Kidney (tissue), 13 donors: ENCODE measurements at regions not wholly inside any gene's neighbourhood (a gene's known extent, or its start where the extent isn't known, plus 50 kb on each side); places are given as distances from the start of the nearest gene placed in this dataset.

Experiments used
- DNase-seq, 5 donors: peaks; one replicate each; pipeline ENCODE4 v3.0.0-alpha.2; 2013 to 2020
- FAIRE-seq: peaks from 2 replicates; lab custom pipeline; 2012; peaks lifted over from hg19 to GRCh38; lab: Jason Lieb, UNC
- H3K27ac ChIP-seq, 2 donors: one replicate each; pipeline ENCODE4 v1.7.0; 2013; ENCODE audit warnings: low read depth in 2 of 2, low read length in 2 of 2, inconsistent platforms in 1 of 2
- H3K27me3 ChIP-seq: one replicate; pipeline ENCODE4 v1.7.1; 2013; ENCODE audit warnings: low read length, inconsistent platforms; ENCODE audit not compliant: control insufficient read depth, insufficient read depth
- H3K36me3 ChIP-seq, 3 donors: one replicate each; pipeline versions ENCODE4 v1.7.0 to v1.7.1; 2013; ENCODE audit warnings: low read length in 3 of 3, control low read depth in 1 of 3, inconsistent platforms in 1 of 3; ENCODE audit not compliant: insufficient read depth in 3 of 3, control insufficient read depth in 2 of 3
- H3K4me1 ChIP-seq, 3 donors: one replicate each; pipeline versions ENCODE4 v1.7.0 to v1.7.1; 2013; ENCODE audit warnings: low read length in 3 of 3, inconsistent platforms in 1 of 3, low read depth in 1 of 3; ENCODE audit not compliant: control insufficient read depth in 2 of 3, insufficient read depth in 2 of 3
- H3K4me3 ChIP-seq, 3 donors: one replicate each; pipeline versions ENCODE4 v1.7.0 to v1.8.1; 2013; ENCODE audit warnings: low read length in 3 of 3, control low read depth in 1 of 3, inconsistent platforms in 1 of 3
- H3K9ac ChIP-seq, 3 donors: one replicate each; pipeline versions ENCODE4 v1.7.0 to v1.7.1; 2013; ENCODE audit warnings: low read length in 3 of 3, control low read depth in 1 of 3, inconsistent platforms in 1 of 3
- H3K9me3 ChIP-seq, 3 donors: one replicate each; pipeline versions ENCODE4 v1.7.0 to v1.7.1; 2013; ENCODE audit warnings: low read length in 3 of 3, control low read depth in 1 of 3, inconsistent platforms in 1 of 3; ENCODE audit not compliant: control insufficient read depth in 2 of 3, insufficient read depth in 1 of 3
- CTCF ChIP-seq: IDR thresholded peaks from 3 replicates; pipeline ENCODE4 v1.5.1; 2012; ENCODE audit warnings: mild to moderate bottlenecking, moderate library complexity, borderline replicate concordance; ENCODE audit not compliant: insufficient read depth; ENCODE audit errors: extremely low read depth
- intact Hi-C: fragments of 100-400 bp; cut with DNase I; formaldehyde crosslinking; loops from one replicate; pipeline ENCODE4 v1.11.1; 2022
- donor health status: control.
- donor health status: control.
- donor health status: control.
- donor health status: control.
- donor health status: control.
- donor health status: DM: yes; HTN: yes; CAD: no.
- donor health status: Normal renal cell carcinoma (clear cell type).

DNA sequence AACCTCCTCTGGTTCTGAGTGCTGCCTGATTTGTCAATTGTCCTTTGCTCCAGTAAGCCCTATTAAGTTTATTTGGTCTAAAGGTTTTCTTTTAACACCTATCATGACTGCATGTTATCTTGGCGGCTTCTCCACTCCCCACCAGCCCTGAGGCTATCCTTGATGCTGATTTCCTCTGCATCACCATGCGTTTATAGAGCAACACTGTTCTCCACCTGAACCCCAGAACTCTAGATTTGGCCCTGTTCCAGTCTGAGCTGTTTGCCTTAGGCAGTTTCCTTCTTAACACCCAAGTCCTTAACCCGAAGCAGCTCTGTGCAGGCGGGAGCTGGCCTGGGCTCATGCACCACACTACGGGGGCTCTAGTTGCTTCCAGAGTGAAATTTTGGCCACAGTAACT, 98.2 kb upstream of the NPAS2 start:
- Histone ChIP-seq H3K9me3 (no peaks in the 10 kb centered on the region), H3K9ac (no peak overlapping the region), H3K36me3 (no peaks in the 10 kb centered on the region), H3K4me1 (no peaks in the 10 kb centered on the region), H3K27me3 (no peaks in the 10 kb centered on the region), H3K4me3 (no peak overlapping the region), H3K27ac (no peak overlapping the region)
- intact Hi-C loops = no loop called here
- no peak for DNase-seq
- FAIRE-seq = no peak
- TF ChIP-seq CTCF = no peak

GRCh38 chr2:100722125-100722524, 97.8 kb upstream of the NPAS2 start:
- Histone ChIP-seq H3K9ac (no peak overlapping the region), H3K4me3 (no peak overlapping the region), H3K9me3 (no peaks in the 10 kb centered on the region), H3K4me1 (no peaks in the 10 kb centered on the region), H3K27me3 (no peaks in the 10 kb centered on the region), H3K36me3 (no peaks in the 10 kb centered on the region), H3K27ac (no peak overlapping the region)
- FAIRE-seq (no peak), DNase-seq (no peak)
- no peak for TF ChIP-seq CTCF
- intact Hi-C loops = no loop called here

GRCh38 chr2:100726866-100727265, 93.1 kb upstream of the NPAS2 start:
- intact Hi-C loops = no loop called here
- Histone ChIP-seq H3K27ac (no peak overlapping the region), H3K4me3 (no peak overlapping the region), H3K9me3 (no peaks in the 10 kb centered on the region), H3K9ac (no peak overlapping the region), H3K27me3 (no peaks in the 10 kb centered on the region), H3K36me3 (no peaks in the 10 kb centered on the region), H3K4me1 (no peaks in the 10 kb centered on the region)
- DNase-seq (no peak), FAIRE-seq (no peak)
- no peak for TF ChIP-seq CTCF

DNA sequence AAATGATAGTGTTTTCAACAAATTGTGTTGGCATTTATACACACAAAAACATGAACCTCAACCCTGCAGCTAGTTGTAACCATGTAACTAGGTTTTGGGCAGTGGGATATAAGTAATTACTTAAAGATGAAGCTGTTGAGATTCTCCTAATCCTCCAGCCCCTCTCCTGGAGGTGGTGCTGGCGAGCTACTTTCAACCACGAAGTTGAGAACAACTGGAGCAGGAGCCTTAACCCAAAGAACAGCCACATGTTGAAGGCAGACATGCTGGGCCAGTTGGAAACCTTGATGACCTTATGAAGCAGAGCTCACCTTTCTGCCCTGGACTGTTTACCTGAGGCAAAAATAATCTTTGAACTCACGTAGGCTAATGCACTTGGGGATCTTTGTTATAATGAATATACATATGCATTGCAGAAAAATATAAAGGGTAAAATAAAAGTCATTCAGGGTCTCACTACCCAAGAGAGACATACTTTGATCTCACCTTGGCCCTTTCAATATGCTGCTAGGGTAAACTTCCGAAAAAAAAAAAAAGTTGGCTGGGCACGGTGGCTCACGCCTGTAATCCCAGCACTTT, 89.6 kb upstream of the NPAS2 start:
- intact Hi-C loops = loop anchor here (10.0 kb wide), 1 partner anchor 254 kb away; no protein-coding TSS in a partner anchor
- Histone ChIP-seq H3K9me3 (no peaks in the 10 kb centered on the region), H3K27ac (no peak overlapping the region), H3K4me1 (no peaks in the 10 kb centered on the region), H3K4me3 (no peak overlapping the region), H3K27me3 (no peaks in the 10 kb centered on the region), H3K9ac (no peak overlapping the region), H3K36me3 (no peaks in the 10 kb centered on the region)
- peak; percentile 61 for TF ChIP-seq CTCF
- FAIRE-seq (no peak), DNase-seq (peak in 3 of 5 donors; percentile 32 to 43 (median 32))
